Neural progenitor cell (in vitro differentiated cells): ENCODE measurements at regions not wholly inside any gene's neighbourhood (a gene's known extent, or its start where the extent isn't known, plus 50 kb on each side); places are given as distances from the start of the nearest gene placed in this dataset.

Experiments
- EZH2 ChIP-seq: fragments of 200-600 bp; sonication (generic); IDR thresholded peaks from 2 replicates; pipeline ENCODE4 v1.6.1; 2017; ENCODE audit warnings: antibody characterized with exemption, mild to moderate bottlenecking, moderate library complexity
- TF ChIP-seq, protein P1 (sequence below): fragments of 200-600 bp; sonication (generic); IDR thresholded peaks from 2 replicates; pipeline ENCODE4 v1.5.1; 2017; ENCODE audit warnings: antibody characterized with exemption, mild to moderate bottlenecking

DNA sequence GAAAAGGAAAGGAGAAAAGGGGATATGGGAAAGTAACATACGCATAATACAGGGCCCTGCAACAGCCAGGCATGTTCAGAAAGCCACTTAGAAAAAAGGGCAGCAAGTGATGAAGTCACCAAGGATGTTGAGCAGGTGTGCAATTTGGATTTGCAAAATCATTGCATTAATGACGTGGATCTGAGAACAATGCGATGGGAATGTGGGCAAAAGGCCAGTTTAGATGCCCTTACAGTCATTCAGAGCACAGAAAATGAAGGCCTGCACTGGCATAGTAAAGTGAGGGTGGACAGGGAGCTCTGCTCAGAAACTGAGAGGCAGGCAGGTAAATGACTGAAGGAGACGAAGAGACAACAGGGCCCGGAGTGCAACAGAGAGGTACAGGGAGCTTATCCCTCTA lies 123.7 kb upstream of the NHSL1 start:
- TF ChIP-seq, protein P1, sequence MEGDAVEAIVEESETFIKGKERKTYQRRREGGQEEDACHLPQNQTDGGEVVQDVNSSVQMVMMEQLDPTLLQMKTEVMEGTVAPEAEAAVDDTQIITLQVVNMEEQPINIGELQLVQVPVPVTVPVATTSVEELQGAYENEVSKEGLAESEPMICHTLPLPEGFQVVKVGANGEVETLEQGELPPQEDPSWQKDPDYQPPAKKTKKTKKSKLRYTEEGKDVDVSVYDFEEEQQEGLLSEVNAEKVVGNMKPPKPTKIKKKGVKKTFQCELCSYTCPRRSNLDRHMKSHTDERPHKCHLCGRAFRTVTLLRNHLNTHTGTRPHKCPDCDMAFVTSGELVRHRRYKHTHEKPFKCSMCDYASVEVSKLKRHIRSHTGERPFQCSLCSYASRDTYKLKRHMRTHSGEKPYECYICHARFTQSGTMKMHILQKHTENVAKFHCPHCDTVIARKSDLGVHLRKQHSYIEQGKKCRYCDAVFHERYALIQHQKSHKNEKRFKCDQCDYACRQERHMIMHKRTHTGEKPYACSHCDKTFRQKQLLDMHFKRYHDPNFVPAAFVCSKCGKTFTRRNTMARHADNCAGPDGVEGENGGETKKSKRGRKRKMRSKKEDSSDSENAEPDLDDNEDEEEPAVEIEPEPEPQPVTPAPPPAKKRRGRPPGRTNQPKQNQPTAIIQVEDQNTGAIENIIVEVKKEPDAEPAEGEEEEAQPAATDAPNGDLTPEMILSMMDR = no peak
- no peak for TF ChIP-seq EZH2
